GM23338 (cell line): ENCODE measurements at regions not wholly inside any gene's neighbourhood (a gene's known extent, or its start where the extent isn't known, plus 50 kb on each side); places are given as distances from the start of the nearest gene placed in this dataset.

Source experiments
- ATAC-seq: fragments of 200-7000 bp; cut with Tn5 transposase; 3 replicates; pipeline ENCODE4 v1.9.1; 2020
- DNase-seq: peaks from one replicate; pipeline ENCODE4 v3.0.0-alpha.2; 2015; ENCODE audit warnings: low spot score
- H2AFZ ChIP-seq: fragments of 200-600 bp; sonication (generic); 2 replicates; pipeline ENCODE4 v1.8.0; 2016; ENCODE audit warnings: antibody characterized with exemption, mild to moderate bottlenecking, moderate library complexity
- H3F3A ChIP-seq: fragments of 200-600 bp; sonication (generic); replicated peaks from 2 replicates; pipeline ENCODE4 v1.8.0; 2017; ENCODE audit warnings: antibody characterized with exemption, mixed run types, low read depth
- H3K27ac ChIP-seq: fragments of 200-600 bp; sonication (generic); 2 replicates; pipeline ENCODE4 v1.6.1; 2016; ENCODE audit warnings: low read depth
- H3K27me3 ChIP-seq: fragments of 200-600 bp; sonication (generic); 2 replicates; pipeline ENCODE4 v1.8.0; 2016; ENCODE audit warnings: mild to moderate bottlenecking, mixed run types, moderate library complexity; ENCODE audit not compliant: insufficient read depth
- H3K36me3 ChIP-seq: fragments of 200-600 bp; sonication (generic); 2 replicates; pipeline ENCODE4 v1.8.0; 2016; ENCODE audit warnings: mild to moderate bottlenecking; ENCODE audit not compliant: insufficient read depth
- H3K4me1 ChIP-seq: fragments of 200-600 bp; sonication (generic); 2 replicates; pipeline ENCODE4 v1.8.0; 2016; ENCODE audit warnings: mild to moderate bottlenecking, moderate library complexity; ENCODE audit not compliant: insufficient read depth
- H3K4me2 ChIP-seq: fragments of 200-600 bp; sonication (generic); 2 replicates; pipeline ENCODE4 v1.7.1; 2017; ENCODE audit warnings: mixed run types
- H3K4me3 ChIP-seq: fragments of 200-600 bp; sonication (generic); 2 replicates; pipeline ENCODE4 v1.6.1; 2016; ENCODE audit warnings: mixed run types
- H3K79me2 ChIP-seq: fragments of 200-600 bp; sonication (generic); replicated peaks from 2 replicates; pipeline ENCODE4 v1.8.0; 2017; ENCODE audit warnings: mild to moderate bottlenecking; ENCODE audit not compliant: insufficient read depth
- H3K9me2 ChIP-seq: fragments of 200-600 bp; sonication (generic); 2 replicates; pipeline ENCODE4 v1.8.0; 2017; ENCODE audit not compliant: insufficient read depth
- H4K20me1 ChIP-seq: fragments of 200-600 bp; sonication (generic); replicated peaks from 2 replicates; pipeline ENCODE4 v1.8.0; 2017; ENCODE audit warnings: mild to moderate bottlenecking; ENCODE audit not compliant: insufficient read depth
- H3K27ac Mint-ChIP-seq: 2 replicates; pipeline ENCODE4 v1.8.0; 2020; ENCODE audit warnings: inconsistent platforms, mild to moderate bottlenecking, moderate library complexity, mixed read lengths
- H3K27me3 Mint-ChIP-seq: 3 replicates; pipeline ENCODE4 v1.8.0; 2022; ENCODE audit warnings: low read depth, mild to moderate bottlenecking, moderate library complexity, mixed read lengths, inconsistent platforms; ENCODE audit not compliant: insufficient read depth, poor library complexity
- H3K36me3 Mint-ChIP-seq: 3 replicates; pipeline ENCODE4 v1.8.0; 2021; ENCODE audit warnings: low read depth, mild to moderate bottlenecking, inconsistent platforms, moderate library complexity, mixed read lengths
- H3K4me1 Mint-ChIP-seq: 3 replicates; pipeline ENCODE4 v1.8.0; 2020; ENCODE audit warnings: mild to moderate bottlenecking, inconsistent platforms, mixed read lengths
- H3K4me3 Mint-ChIP-seq: 3 replicates; pipeline ENCODE4 v1.8.0; 2021; ENCODE audit warnings: moderate library complexity, mild to moderate bottlenecking, inconsistent platforms, mixed read lengths
- H3K9me3 Mint-ChIP-seq: 3 replicates; pipeline ENCODE4 v1.8.0; 2020; ENCODE audit warnings: moderate library complexity, mild to moderate bottlenecking, inconsistent platforms, mixed read lengths
- EZH2phosphoT487 ChIP-seq: fragments of 200-600 bp; sonication (generic); IDR thresholded peaks from one replicate; pipeline ENCODE4 v1.8.1; 2018; ENCODE audit warnings: antibody characterized with exemption; ENCODE audit not compliant: unreplicated experiment
- JUNB ChIP-seq: IDR thresholded peaks from one replicate; pipeline ENCODE4 v1.6.1; 2016; ENCODE audit warnings: antibody characterized with exemption; ENCODE audit not compliant: unreplicated experiment
- NANOG ChIP-seq: IDR thresholded peaks from 2 replicates; pipeline ENCODE4 v1.6.1; 2016; ENCODE audit warnings: antibody characterized with exemption, borderline replicate concordance
- POLR2AphosphoS5 ChIP-seq: IDR thresholded peaks from 2 replicates; pipeline ENCODE4 v1.6.1; 2016; ENCODE audit warnings: antibody characterized with exemption, low read depth
- ZNF331 ChIP-seq: fragments of 250-450 bp; sonication (Bioruptor Pico); IDR thresholded peaks from 2 replicates; pipeline ENCODE4 v1.5.0; 2020; ENCODE audit warnings: low read depth, mild to moderate bottlenecking, moderate library complexity
- TF ChIP-seq, protein P1 (sequence below): fragments of 250-450 bp; sonication (Bioruptor Pico); IDR thresholded peaks from 2 replicates; pipeline ENCODE4 v1.5.0; 2020; ENCODE audit warnings: mild to moderate bottlenecking, moderate library complexity
- TF ChIP-seq, protein P2 (sequence below), 2 experiments: fragments of 200-600 bp in 1 of 2; sonication (generic) in 1 of 2; conservative IDR thresholded peaks; 2 replicates each; pipeline versions ENCODE4 v1.5.1 to v1.6.1; 2016 to 2017; ENCODE audit warnings: antibody characterized with exemption in 2 of 2, low read depth in 2 of 2, mild to moderate bottlenecking in 2 of 2, moderate library complexity in 1 of 2

DNA sequence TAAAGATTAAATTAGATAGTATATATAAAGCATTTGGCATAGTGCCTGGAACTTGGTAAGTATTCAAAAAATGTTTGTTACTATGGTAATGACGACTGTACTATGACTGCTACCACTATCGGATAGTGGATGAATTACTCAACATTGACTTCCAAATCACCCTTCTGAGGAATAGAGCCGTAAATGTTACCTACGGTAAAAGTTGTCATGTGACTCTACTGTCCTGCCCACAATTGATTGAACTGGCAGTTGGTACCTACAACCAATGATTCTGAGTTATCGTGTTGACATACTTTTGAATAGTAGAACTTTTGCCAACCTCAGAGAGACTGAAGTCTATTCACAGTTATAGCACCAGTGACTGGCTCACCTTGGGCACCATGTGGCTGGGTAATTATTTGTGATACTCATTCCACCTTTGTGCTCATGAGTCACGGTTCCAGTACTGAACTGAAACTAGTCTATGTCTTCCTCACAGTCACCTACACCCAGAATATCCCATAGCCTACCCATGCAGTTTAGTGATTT, 185.5 kb upstream of the PITX2 start (continued):
- TF ChIP-seq, protein P1, sequence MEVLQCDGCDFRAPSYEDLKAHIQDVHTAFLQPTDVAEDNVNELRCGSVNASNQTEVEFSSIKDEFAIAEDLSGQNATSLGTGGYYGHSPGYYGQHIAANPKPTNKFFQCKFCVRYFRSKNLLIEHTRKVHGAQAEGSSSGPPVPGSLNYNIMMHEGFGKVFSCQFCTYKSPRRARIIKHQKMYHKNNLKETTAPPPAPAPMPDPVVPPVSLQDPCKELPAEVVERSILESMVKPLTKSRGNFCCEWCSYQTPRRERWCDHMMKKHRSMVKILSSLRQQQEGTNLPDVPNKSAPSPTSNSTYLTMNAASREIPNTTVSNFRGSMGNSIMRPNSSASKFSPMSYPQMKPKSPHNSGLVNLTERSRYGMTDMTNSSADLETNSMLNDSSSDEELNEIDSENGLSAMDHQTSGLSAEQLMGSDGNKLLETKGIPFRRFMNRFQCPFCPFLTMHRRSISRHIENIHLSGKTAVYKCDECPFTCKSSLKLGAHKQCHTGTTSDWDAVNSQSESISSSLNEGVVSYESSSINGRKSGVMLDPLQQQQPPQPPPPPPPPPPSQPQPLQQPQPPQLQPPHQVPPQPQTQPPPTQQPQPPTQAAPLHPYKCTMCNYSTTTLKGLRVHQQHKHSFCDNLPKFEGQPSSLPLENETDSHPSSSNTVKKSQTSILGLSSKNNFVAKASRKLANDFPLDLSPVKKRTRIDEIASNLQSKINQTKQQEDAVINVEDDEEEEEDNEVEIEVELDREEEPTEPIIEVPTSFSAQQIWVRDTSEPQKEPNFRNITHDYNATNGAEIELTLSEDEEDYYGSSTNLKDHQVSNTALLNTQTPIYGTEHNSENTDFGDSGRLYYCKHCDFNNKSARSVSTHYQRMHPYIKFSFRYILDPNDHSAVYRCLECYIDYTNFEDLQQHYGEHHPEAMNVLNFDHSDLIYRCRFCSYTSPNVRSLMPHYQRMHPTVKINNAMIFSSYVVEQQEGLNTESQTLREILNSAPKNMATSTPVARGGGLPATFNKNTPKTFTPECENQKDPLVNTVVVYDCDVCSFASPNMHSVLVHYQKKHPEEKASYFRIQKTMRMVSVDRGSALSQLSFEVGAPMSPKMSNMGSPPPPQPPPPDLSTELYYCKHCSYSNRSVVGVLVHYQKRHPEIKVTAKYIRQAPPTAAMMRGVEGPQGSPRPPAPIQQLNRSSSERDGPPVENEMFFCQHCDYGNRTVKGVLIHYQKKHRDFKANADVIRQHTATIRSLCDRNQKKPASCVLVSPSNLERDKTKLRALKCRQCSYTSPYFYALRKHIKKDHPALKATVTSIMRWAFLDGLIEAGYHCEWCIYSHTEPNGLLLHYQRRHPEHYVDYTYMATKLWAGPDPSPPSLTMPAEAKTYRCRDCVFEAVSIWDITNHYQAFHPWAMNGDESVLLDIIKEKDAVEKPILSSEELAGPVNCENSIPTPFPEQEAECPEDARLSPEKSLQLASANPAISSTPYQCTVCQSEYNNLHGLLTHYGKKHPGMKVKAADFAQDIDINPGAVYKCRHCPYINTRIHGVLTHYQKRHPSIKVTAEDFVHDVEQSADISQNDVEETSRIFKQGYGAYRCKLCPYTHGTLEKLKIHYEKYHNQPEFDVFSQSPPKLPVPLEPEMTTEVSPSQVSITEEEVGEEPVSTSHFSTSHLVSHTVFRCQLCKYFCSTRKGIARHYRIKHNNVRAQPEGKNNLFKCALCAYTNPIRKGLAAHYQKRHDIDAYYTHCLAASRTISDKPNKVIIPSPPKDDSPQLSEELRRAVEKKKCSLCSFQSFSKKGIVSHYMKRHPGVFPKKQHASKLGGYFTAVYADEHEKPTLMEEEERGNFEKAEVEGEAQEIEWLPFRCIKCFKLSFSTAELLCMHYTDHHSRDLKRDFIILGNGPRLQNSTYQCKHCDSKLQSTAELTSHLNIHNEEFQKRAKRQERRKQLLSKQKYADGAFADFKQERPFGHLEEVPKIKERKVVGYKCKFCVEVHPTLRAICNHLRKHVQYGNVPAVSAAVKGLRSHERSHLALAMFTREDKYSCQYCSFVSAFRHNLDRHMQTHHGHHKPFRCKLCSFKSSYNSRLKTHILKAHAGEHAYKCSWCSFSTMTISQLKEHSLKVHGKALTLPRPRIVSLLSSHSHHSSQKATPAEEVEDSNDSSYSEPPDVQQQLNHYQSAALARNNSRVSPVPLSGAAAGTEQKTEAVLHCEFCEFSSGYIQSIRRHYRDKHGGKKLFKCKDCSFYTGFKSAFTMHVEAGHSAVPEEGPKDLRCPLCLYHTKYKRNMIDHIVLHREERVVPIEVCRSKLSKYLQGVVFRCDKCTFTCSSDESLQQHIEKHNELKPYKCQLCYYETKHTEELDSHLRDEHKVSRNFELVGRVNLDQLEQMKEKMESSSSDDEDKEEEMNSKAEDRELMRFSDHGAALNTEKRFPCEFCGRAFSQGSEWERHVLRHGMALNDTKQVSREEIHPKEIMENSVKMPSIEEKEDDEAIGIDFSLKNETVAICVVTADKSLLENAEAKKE = no peak
- no peak for TF ChIP-seq POLR2AphosphoS5
- no peak for TF ChIP-seq ZNF331 (CRISPR knock-in tag)

DNA sequence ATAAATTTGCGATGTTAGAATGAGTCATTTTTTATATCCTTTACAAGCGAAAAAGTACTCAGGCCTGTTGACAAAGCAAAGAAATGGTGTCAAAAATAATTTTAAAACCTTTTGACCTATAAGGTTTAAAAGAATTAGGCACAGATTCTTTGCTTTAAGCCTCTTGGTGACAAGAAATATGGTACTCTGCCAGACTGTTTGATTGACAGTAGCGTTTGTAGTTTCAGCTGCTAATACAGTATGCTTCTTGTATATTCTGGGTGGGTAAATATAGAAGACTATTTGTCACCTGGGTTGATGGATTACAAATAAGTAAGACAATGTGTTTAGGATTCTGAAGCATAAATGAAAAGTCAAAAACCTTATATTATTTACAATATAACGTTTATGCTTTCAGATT, 193.1 kb upstream of the PITX2 start:
- no peak overlapping the region for H3K4me2 ChIP-seq
- no peak for TF ChIP-seq EZH2phosphoT487
- no peak for TF ChIP-seq NANOG
- TF ChIP-seq JUNB = no peak
- TF ChIP-seq, protein P1 = no peak
- TF ChIP-seq, protein P2, sequence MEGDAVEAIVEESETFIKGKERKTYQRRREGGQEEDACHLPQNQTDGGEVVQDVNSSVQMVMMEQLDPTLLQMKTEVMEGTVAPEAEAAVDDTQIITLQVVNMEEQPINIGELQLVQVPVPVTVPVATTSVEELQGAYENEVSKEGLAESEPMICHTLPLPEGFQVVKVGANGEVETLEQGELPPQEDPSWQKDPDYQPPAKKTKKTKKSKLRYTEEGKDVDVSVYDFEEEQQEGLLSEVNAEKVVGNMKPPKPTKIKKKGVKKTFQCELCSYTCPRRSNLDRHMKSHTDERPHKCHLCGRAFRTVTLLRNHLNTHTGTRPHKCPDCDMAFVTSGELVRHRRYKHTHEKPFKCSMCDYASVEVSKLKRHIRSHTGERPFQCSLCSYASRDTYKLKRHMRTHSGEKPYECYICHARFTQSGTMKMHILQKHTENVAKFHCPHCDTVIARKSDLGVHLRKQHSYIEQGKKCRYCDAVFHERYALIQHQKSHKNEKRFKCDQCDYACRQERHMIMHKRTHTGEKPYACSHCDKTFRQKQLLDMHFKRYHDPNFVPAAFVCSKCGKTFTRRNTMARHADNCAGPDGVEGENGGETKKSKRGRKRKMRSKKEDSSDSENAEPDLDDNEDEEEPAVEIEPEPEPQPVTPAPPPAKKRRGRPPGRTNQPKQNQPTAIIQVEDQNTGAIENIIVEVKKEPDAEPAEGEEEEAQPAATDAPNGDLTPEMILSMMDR (conservative IDR thresholded peaks at IDR 0.05; ENCODE audit: low read depth in 2 of 2) = no peak

More for the DNA sequence above, 193.1 kb upstream of the PITX2 start:
- ATAC-seq (no peak), DNase-seq (no peak)
- H3K4me3 Mint-ChIP-seq = no peak overlapping the region
- Histone ChIP-seq H3K36me3 (no peaks in the 10 kb centered on the region), H3K4me3 (no peak overlapping the region), H3K27me3 (no peaks in the 10 kb centered on the region), H4K20me1 (no peaks in the 10 kb centered on the region), H3K27ac (no peak overlapping the region), H2AFZ (no peak overlapping the region), H3F3A (no peaks in the 10 kb centered on the region), H3K9me2 (no peaks in the 10 kb centered on the region), H3K79me2 (no peaks in the 10 kb centered on the region), H3K4me1 (no peaks in the 10 kb centered on the region)
- H3K27me3 Mint-ChIP-seq = no peaks in the 10 kb centered on the region
- no peaks in the 10 kb centered on the region for H3K9me3 Mint-ChIP-seq
- H3K4me1 Mint-ChIP-seq = no peaks in the 10 kb centered on the region
- H3K27ac Mint-ChIP-seq = no peak overlapping the region
- no peaks in the 10 kb centered on the region for H3K36me3 Mint-ChIP-seq
